Hepatic stellate cell (primary cell): ENCODE measurements at regions not wholly inside any gene's neighbourhood (a gene's known extent, or its start where the extent isn't known, plus 50 kb on each side); places are given as distances from the start of the nearest gene placed in this dataset.
"Not testable (repeated sequence)": the region's sequence is repeated elsewhere in the genome, so short reads cannot be mapped to it uniquely, and the experiment has no call there.

Source experiments
- DNase-seq: peaks from one replicate; pipeline ENCODE4 v3.0.0; 2011; ENCODE audit warnings: low spot score

DNA sequence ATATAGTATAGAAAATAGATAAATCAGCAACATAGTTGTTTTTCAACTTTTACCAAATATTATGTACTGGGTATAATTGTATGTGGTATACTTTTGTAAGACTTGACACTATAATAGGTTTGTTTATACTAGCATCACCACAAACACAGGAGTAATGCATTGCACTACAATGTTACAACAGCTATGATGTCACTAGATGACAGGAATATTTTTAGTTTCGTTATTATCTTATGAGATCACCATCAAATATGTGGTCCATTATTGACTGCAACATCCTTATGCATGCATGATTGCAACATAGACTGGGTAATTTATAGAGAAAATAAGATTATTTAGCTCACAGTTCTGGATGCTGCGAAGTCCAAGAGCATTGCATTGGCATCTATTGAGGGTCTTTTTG is 678.4 kb upstream of the ZNF804A start:
- DNase-seq = no peak

DNA sequence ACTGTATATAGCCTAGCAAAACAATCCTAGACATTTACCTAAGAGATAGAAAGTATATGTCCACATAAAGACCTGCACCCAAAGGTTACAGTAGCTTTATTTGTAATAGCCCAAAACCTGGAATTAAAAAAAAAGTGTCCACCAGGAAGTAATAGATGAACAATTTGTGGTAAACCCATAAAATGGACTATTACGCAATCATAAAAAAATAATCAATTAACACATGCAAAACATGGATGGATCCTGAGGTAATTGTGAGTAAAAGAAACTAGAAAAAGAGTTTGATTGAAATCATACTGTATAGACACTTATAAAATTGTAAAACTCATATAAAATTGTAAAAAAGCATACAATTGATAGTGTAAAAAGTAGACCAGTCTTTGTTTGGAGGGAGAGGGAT is 673.0 kb upstream of the ZNF804A start:
- DNase-seq = no peak

DNA sequence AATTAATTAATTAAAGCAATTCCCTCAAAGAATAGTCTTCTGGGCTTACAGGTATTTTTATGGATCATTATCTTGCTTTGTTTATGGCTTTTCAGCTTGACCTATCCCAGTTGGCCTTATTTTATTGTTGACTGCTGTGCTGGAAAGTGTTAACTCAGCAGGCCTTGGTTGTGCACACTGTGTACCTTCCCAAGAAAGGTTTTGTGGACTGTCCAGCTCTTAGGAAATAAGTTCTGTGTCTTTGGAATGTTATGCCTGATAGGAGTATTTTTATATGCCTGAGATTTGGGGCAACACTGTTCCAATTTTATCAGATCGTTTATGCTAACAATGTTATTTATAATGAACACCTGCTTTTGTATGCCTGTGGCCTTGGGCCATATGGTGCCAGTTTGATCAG is 671.9 kb upstream of the ZNF804A start:
- DNase-seq = no peak

DNA sequence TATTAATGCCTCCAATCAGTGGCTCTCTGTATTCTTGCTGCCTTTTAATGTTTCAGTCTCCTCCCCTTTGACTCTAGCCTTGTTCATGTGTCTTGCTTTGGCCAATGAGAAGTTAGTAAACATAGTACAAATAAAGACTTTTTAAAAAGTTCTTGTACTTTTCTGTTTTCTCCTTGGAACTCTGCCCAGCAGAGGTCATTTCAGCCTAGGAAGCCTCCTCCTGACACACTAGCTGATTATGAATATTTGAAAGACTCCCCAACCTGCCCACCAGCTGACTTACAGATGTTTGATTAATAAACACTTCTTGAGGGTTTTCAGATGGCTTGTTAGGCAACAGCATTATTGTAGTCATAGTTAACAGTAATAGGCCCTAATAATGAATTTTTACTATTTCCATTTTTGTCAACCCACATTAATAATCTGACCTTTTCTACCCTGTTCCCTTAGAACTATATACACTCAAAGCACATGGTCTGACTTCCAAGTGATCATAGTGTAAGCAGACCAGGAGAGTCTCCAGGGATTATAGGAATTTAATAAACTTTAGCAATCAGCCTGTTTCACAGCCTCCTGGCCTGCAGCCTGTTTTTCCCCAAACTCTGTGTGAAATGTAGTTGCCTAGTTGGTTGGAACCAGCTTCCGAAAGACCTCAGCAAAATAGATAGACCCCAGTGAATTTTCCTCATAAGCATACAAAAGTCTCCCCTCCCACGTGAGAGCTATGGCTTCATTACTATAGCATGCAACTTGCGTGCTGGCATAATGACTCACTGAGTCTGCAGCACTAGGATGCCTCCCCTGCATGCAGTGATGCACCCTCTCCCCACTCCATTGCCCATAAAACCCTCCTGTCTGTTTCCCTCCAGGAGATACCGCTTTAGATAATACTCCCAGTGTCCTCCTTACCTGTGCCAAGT is 670.7 kb upstream of the ZNF804A start:
- peak; percentile 24 for DNase-seq

DNA sequence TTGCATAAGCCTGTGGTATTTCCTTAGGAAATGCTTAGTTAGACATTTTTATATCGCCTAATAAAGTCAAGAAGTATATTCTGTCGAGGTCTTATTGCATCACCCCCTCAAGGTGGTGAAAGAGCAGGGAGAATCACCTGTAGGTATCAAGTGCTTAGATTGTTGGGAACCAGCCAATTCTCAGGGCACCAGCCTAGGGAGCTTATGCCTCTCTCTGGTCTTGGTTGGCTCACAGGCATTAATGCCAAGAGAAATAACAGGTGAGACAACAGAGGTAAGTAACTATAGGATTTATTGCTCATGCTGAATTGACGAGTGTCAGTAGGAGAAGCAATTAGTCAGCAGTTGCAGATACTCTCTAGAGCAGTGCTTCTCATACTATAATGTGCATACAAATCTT is 663.3 kb upstream of the ZNF804A start:
- DNase-seq = no peak

DNA sequence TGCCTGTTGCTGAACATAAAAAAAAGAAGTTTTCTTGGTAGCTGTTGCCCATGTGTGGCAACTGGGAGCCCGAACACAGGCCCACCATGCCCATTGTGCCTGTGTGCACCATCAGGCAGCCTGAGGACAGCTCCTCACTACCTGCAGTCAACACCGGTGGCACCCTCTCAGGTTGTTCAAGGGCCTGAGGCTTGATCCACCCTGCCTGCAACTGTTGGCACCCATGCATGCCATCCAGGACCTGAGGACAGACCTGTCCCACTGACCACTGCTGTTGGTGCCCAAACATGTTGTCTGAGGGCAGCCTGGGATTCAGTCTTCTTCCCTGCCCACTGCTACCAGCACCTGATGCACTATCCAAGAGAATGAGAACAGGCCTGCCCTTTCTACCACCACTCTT is 661.1 kb upstream of the ZNF804A start:
- no peak for DNase-seq

DNA sequence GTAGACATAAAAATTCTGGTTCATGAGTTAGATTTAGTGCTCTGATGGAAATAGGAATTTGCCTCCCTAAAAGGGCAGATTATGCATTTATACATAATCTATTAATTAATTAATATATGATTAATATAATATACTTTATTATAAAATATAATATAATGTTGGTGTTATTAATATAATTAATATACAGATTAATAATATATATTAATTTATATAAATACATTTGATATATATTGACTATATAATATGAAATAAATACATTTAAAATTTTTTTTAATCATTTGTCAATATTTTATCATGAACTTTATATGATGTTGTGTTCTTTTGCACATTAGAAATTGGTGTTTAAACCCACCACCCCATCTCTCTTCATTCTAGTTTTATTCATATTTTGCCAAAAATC is 652.1 kb upstream of the ZNF804A start:
- DNase-seq = no peak

DNA sequence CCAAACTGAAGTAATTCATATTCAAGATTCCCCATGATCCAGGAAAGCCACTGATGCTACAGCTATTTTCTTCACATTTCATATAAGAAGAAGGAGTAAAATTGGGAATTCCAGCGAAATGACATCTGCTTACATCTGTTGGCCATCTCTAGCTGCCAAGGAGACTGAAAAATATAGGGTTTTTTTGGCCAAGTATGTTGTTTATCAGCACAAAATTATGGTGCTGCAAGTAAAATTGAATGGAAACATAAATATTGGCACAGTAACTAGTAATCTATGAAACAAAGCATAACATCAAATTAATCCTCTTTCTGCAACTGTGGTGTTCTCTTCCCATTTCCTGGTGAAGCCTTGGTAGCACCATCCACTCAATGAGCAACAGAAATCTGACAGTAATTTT is 649.5 kb upstream of the ZNF804A start:
- no peak for DNase-seq

DNA sequence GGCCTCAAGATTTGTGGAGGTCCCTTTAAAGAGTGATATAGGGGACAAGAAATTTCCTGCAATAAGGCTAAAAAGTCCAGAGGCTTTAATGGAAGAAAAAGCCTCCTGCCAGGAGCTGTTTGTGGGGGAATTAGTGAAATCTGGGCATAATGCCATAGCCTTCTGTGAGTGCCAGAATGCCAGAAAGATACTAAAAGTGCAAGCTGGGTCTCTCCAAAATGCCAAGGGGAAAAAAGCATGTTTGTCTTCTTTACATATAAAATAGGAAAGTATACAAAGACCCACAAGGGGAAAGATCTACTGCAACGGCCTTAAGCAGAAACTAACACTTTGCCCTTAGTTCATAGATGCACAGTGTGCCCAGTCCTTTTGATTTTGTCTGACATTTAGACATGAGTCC is 647.7 kb upstream of the ZNF804A start:
- no peak for DNase-seq

DNA sequence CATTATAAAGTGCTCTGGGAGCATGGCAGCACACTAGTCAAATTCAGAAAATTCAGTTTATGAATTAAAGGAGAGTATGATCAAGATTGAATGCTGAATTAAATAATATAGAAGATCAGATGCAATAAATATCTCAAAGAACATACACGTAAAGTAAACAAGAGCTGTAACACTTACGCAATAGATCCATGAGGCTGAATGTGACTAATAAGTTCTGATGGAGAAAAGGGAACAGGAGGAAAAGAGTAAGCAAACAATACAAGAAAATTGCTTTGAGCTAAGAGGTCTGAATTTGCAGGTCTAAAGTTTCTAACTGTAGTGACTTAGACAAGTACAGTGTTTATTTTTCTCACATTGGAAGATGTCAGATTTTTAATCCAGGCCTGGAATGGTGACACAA is 646.7 kb upstream of the ZNF804A start:
- no peak for DNase-seq

DNA sequence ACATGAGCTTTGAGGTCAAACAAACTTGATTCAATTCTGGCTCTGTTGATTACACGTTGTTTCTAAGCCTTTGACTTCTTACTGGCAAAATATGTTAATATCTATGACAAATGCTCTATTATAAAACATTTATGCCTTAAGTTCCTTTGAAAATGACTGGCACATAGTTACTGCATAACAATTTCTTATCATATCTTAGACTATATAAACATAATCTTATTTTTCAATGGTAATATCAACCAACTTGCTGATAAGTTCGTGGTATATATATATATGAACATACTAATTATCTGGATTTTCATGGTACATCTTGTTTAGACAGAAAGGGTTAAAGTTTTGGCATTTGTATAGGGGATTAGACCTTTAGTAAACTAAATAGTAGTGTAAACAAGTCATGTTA is 645.6 kb upstream of the ZNF804A start:
- DNase-seq = no peak

DNA sequence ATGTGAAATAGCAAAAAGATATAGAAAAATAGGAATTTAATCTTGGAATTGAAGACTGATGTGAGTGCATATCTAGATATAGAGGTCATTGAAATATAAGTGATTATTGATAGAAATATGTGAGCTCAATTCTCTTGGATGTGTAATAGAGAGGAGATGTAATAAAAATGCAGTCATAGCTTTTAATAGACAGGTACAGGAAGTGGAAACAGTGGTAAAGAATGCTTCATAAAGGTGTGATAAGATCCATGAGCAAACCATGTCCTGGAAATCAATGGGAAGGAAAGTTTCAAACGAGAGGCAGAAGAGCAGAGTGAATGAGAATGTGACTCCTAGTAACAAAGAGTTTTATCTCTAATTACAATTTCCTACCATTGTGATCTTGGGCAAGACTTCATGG is 634.7 kb upstream of the ZNF804A start:
- no peak for DNase-seq

DNA sequence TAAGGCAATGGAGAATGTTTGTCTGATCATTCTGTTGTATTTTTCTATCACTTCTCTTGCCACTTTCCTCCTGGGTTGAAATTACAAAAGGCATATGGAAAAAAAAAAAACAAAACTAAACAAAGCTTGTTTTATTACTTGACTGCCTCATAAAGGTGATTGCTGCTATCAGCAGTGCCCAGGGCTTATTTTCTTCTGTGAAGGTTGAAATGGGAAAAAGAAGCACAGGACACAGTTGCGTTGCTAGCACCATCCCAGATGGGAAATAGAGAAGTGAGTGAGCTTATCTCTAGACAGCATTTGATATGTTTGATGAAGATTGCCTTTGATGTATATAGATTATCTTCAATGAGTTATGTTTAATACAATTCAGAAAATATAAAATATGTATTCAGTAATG is 633.8 kb upstream of the ZNF804A start:
- DNase-seq = no peak

DNA sequence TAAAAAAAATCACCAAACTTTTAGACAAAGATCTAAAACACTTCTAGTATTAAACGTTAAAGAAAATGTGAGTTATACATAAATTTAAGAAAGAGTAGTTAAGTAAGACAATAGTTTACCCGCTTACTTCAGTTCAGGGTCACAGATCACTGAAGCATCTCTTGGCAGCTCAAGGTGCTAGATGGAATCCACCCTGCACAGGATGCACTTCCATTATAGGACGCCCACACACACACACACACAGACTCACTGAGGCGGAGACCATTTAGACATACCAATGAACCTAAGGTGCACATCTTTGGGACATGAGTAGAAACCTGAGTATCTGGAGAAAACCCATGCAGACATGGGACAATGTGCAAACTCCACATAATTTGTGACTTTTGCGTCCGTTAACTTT is 630.6 kb upstream of the ZNF804A start:
- DNase-seq = no peak

DNA sequence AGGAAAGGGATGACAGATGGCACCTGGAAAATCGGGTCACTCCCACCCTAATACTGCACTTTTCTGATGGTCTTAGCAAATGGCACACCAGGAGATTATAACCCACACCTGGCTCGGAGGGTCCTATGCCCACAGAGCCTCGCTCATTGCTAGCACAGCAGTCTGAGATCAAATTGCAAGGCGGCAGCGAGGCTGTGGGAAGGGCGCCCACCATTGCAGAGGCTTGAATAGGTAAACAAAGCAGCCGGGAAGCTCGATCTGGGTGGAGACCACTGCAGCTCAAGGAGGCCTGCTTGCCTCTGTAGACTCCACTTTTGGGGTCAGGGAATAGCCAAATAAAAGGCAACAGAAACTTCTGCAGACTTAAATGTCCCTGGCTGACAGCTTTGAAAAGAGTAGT is 622.7 kb upstream of the ZNF804A start:
- not testable (repeated sequence) for DNase-seq

DNA sequence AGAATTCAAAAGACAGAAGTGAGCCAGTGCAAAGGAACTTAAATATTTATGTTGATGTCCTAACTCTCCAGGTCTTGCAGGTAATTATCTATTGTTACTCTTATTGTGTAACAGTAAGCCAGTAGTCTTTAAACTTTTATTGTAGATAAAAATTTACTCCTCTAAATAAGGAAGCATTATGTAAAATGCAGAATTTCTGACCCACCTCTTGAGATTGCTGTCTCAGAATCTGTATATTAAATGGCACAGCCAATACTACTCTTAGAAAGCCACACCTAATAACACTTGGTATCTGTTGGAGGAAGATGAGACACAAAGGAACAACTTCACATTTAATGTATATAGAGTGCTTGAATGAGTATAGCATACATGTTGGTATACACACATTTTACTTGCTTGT is 613.5 kb upstream of the ZNF804A start:
- no peak for DNase-seq

DNA sequence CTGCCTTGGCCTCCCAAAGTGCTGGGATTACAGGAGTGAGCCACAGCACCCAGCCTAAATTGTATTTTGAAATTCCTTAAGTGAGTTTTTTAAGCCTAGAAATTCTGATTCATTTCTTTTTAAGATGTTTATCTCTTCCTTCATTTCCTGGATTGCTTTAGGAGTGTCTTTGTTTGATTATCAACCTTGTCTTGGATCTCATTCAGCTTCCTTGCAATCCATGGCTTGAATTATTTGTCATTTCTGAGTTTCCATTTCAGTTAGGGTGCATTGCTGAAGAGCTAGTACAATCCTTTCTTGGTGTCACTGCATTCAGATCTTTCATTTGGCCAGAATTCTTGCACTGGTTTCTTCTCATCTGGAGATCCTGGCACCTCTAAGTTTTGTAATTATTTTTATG is 606.4 kb upstream of the ZNF804A start:
- DNase-seq = no peak

DNA sequence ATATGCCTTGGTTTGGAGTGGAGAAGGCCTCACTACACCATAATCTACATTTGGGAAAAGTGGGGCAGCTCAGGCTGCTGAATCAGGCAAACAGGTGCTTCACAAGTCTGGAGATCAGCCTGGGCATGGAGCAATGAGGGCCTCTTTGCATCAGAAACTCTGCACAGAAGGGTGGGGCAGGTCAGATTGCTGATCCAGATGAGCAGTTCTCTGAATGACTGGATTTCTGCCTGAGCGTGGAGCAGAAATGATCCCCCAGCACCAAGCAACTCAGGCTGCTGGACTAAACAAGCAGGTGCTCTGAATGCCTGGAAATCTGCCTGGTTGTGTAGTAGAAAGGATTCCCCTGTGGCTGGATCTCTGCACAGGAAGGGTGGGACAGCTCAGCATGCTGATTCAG is 605.3 kb upstream of the ZNF804A start:
- no peak for DNase-seq

DNA sequence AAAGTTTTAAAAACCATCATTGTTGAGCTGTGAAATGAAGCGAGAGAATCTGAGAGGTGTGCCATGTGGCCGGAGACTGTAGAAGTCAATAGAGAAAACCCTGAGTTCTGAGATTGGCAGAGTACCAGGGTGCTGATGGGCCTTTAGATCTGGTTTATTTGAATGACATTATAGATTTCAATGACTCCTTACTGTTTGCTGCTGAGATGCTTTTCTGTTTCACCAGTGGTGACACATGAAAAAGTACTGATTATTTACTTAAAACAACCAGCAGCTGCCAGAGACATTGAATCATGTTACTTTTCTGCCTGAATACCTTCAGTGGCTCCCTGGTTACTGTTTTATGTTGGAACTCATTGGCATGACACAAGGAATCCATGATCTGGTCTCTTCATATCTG is 602.7 kb upstream of the ZNF804A start:
- DNase-seq = peak; percentile 3

DNA sequence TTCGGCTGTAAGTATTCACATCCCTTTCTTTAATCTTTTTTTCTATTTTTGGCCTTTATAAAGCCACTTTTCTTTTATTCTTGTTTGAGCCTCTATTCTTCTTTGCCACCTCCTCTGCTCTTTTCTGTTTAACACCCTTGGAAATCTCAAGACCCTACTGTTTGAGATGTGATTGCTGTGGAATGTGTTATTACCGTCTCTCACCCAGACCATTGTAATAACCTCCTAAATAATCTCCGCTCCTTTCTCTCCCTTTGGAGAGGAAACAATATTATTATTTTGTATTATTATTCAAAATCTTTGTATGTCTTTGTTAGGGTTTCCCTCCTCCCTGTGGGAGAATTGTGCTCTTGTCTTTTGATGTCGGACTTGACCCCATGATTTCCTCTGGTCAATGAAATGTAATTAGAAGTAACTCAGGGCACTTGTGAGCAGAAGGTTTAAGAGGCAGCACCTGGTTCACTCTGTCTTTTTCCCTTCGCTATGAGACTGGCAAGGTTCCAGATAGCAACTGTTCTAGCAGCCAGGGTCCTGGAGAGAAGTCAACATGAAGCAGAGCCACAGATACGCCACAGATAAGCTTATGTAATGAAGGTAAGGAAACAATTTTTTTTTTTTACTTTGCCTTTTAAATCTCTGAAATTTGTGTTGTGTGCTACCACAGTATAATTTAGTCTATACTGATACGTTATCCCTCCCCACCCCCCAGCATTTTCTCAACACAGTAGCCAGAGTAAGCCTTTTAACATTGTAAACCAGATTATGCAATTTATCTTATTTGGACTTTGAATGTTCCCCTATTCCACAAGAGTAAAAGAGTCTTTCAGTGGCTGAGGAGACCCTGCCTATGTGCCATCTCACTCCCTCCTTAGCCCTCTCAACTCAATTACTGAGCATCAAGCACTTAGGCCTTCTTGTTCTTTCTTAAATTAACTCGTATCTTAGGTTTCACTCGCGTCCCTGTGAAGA is 601.2 kb upstream of the ZNF804A start:
- no peak for DNase-seq

DNA sequence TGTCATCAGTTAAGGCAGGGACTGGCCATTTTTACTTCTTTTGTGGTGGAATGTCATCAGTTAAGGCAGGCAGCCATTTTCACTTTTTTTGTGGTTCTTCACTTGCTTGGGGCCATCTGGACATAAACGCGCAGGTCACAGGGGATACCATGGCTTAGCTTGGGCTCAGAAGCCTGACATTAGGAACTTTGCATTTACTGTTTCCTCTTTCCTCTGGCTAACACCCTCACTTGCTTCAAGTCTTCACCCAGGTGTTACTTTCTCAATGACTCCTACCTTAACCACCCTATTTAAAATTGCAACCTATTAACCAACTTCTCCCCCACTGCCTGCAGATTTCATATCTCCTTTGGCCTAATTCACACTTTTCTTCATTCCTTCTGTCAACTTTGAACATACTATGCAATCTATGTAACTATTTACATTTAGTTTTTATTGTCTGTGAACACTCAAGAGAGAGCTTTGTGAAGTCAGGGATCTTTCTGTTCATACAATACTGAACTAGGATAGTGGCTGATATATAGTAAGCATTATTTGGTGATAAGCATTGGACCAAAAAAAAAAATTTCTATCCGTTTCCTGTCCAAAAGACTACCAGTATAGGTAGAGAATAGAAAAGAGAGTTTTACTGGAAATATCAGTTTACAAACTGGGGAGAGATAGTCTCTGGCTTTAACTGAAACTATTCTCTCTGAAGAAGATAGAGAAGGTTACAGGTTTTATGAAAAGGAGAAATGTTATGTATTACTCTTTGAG is 600.1 kb upstream of the ZNF804A start:
- no peak for DNase-seq

DNA sequence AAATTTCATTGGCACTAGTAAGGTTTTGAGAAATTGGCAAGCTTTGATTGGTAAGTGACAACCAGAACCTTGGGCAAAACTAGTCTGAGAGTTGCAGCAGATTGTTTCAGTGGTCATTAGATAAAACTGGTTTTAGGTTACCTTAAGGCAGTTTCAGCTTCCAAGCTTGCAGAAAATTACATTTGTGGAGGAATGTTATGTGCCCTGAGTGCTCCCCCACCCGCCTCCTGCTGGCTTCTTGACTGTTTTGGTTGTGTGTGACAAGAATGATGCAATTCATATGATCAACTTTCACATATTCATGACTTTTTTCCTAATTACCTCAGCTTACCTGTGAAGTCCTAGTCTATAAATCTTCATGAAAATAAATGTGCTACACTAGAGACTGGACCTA is 599.5 kb upstream of the ZNF804A start:
- DNase-seq = no peak
